ENCODE measurements at regions not wholly inside any gene's neighbourhood (a gene's known extent, or its start where the extent isn't known, plus 50 kb on each side); places are given as distances from the start of the nearest gene placed in this dataset.

GRCh38 chr11:112614605-112615004 lies 346.6 kb upstream of the NCAM1 start:
- FAIRE-seq (no peak), DNase-seq (no peak)
- H3K27ac ChIP-seq (ENCODE audit: low read depth in 1 of 3, low read length in 2 of 3), result no peak overlapping the region
- no peak overlapping the region for H3K4me3 ChIP-seq (ENCODE audit: low read depth in 1 of 3, low read length in 3 of 3)
- peaks cover 0 to 4% (median 0%) of the 10 kb centered on the region in 3 donors for H3K27me3 ChIP-seq (ENCODE audit: control insufficient read depth in 3 of 3, insufficient read depth in 3 of 3, low read length in 3 of 3)
- H3K4me1 ChIP-seq (ENCODE audit: control insufficient read depth in 3 of 3, insufficient read depth in 2 of 3, low read depth in 1 of 3, low read length in 2 of 3), result peaks cover 0 to 5% (median 2%) of the 10 kb centered on the region in 3 donors
- no peaks in the 10 kb centered on the region for H3K36me3 ChIP-seq (ENCODE audit: control insufficient read depth in 3 of 3, insufficient read depth in 2 of 3, low read depth in 1 of 3, low read length in 3 of 3)
- no peaks in the 10 kb centered on the region for H3K9me3 ChIP-seq (ENCODE audit: control insufficient read depth in 2 of 2, insufficient read depth in 1 of 2, low read depth in 1 of 2, low read length in 1 of 2)
- WGBS, 3 donors, result 62 to 100% (median 80%) methylated on average over 1 of the region's 1 CpG

DNA sequence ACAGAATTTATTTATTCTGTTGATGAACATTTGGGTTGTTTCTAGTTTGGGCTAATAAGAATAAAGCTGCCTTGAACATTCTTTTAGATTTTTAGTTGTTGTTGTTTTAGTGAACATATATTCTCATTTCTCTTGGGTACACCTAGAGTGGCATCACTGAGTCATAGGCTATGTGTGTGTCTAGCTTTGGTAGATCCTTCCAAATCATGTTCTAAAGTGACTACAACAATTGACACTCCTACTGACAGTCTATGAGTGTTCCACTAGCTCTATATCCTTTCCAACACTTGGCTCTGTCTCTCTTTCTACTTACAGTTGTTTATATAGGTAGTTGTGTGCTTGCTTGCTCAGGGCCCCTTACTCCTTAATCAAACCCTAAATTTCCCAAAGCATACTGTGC lies 346.0 kb upstream of the NCAM1 start:
- no peaks in the 10 kb centered on the region for H3K9me3 ChIP-seq (ENCODE audit: control insufficient read depth in 2 of 2, insufficient read depth in 1 of 2, low read depth in 1 of 2, low read length in 1 of 2)
- peaks cover 0 to 5% (median 2%) of the 10 kb centered on the region in 3 donors for H3K4me1 ChIP-seq (ENCODE audit: control insufficient read depth in 3 of 3, insufficient read depth in 2 of 3, low read depth in 1 of 3, low read length in 2 of 3)
- H3K36me3 ChIP-seq (ENCODE audit: control insufficient read depth in 3 of 3, insufficient read depth in 2 of 3, low read depth in 1 of 3, low read length in 3 of 3), result no peaks in the 10 kb centered on the region
- H3K27ac ChIP-seq (ENCODE audit: low read depth in 1 of 3, low read length in 2 of 3), result no peak overlapping the region
- H3K27me3 ChIP-seq (ENCODE audit: control insufficient read depth in 3 of 3, insufficient read depth in 3 of 3, low read length in 3 of 3), result peaks cover 0 to 4% (median 0%) of the 10 kb centered on the region in 3 donors
- H3K4me3 ChIP-seq (ENCODE audit: low read depth in 1 of 3, low read length in 3 of 3), result no peak overlapping the region
- no peak for DNase-seq
- FAIRE-seq, result no peak

DNA sequence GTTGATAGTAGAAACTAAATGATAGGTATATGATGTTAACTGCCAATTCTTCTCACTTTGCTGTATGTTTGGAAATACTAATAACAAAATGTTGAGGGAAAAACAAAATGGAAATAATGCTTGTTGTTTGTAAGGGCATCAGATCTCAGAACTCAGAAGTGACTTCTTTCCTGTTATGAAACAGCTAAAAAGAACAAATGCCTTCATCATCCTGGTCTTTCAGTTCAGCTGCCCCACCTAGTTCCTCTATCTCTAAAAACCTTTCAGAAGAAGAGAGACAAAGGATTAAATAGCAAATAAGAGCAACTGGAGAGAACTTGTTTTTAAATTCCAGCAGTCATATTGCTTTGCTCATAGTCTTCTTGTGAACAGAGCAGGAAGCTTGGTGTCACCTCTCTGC lies 345.3 kb upstream of the NCAM1 start:
- no peaks in the 10 kb centered on the region for H3K9me3 ChIP-seq (ENCODE audit: control insufficient read depth in 2 of 2, insufficient read depth in 1 of 2, low read depth in 1 of 2, low read length in 1 of 2)
- H3K27me3 ChIP-seq (ENCODE audit: control insufficient read depth in 3 of 3, insufficient read depth in 3 of 3, low read length in 3 of 3), result peaks cover 0 to 4% (median 0%) of the 10 kb centered on the region in 3 donors
- no peak overlapping the region for H3K27ac ChIP-seq (ENCODE audit: low read depth in 1 of 3, low read length in 2 of 3)
- peaks cover 0 to 5% (median 2%) of the 10 kb centered on the region in 3 donors for H3K4me1 ChIP-seq (ENCODE audit: control insufficient read depth in 3 of 3, insufficient read depth in 2 of 3, low read depth in 1 of 3, low read length in 2 of 3)
- DNase-seq (no peak), FAIRE-seq (no peak)
- H3K36me3 ChIP-seq (ENCODE audit: control insufficient read depth in 3 of 3, insufficient read depth in 2 of 3, low read depth in 1 of 3, low read length in 3 of 3), result no peaks in the 10 kb centered on the region
- H3K4me3 ChIP-seq (ENCODE audit: low read depth in 1 of 3, low read length in 3 of 3), result no peak overlapping the region

GRCh38 chr11:112616327-112617097 lies 344.7 kb upstream of the NCAM1 start:
- H3K27me3 ChIP-seq (ENCODE audit: control insufficient read depth in 3 of 3, insufficient read depth in 3 of 3, low read length in 3 of 3), result peaks cover 0 to 4% (median 0%) of the 10 kb centered on the region in 3 donors
- peaks cover 0 to 5% (median 2%) of the 10 kb centered on the region in 3 donors for H3K4me1 ChIP-seq (ENCODE audit: control insufficient read depth in 3 of 3, insufficient read depth in 2 of 3, low read depth in 1 of 3, low read length in 2 of 3)
- no peaks in the 10 kb centered on the region for H3K36me3 ChIP-seq (ENCODE audit: control insufficient read depth in 3 of 3, insufficient read depth in 2 of 3, low read depth in 1 of 3, low read length in 3 of 3)
- no peak overlapping the region for H3K27ac ChIP-seq (ENCODE audit: low read depth in 1 of 3, low read length in 2 of 3)
- 76 to 87% (median 77%) methylated on average over 4 of the region's 4 CpGs for WGBS, 3 donors
- no peak overlapping the region for H3K4me3 ChIP-seq (ENCODE audit: low read depth in 1 of 3, low read length in 3 of 3)
- no peaks in the 10 kb centered on the region for H3K9me3 ChIP-seq (ENCODE audit: control insufficient read depth in 2 of 2, insufficient read depth in 1 of 2, low read depth in 1 of 2, low read length in 1 of 2)
- FAIRE-seq (no peak), DNase-seq (no peak)

DNA sequence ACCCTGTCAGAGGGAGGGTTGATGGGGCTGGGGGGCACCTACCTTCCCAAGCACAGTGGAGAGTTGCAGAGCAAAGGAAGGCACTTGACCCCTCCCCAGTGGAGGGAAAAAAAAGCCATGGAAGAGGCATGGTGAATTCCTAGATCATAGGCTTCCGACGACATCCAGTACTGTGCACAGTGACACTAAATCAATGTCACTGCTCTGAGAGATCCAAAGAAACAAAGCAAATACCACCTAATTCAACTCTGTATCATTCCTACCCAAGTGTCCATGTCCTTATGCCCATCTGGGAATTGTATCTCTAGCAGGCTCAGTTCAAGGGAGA lies 344.2 kb upstream of the NCAM1 start:
- no peak overlapping the region for H3K27ac ChIP-seq (ENCODE audit: low read depth in 1 of 3, low read length in 2 of 3)
- DNase-seq (no peak), FAIRE-seq (no peak)
- peaks cover 0 to 5% (median 2%) of the 10 kb centered on the region in 3 donors for H3K4me1 ChIP-seq (ENCODE audit: control insufficient read depth in 3 of 3, insufficient read depth in 2 of 3, low read depth in 1 of 3, low read length in 2 of 3)
- no peak overlapping the region for H3K4me3 ChIP-seq (ENCODE audit: low read depth in 1 of 3, low read length in 3 of 3)
- peaks cover 0 to 4% (median 0%) of the 10 kb centered on the region in 3 donors for H3K27me3 ChIP-seq (ENCODE audit: control insufficient read depth in 3 of 3, insufficient read depth in 3 of 3, low read length in 3 of 3)
- WGBS, 3 donors, result 93 to 97% (median 95%) methylated on average over 2 of the region's 2 CpGs
- H3K36me3 ChIP-seq (ENCODE audit: control insufficient read depth in 3 of 3, insufficient read depth in 2 of 3, low read depth in 1 of 3, low read length in 3 of 3), result no peaks in the 10 kb centered on the region
- no peaks in the 10 kb centered on the region for H3K9me3 ChIP-seq (ENCODE audit: control insufficient read depth in 2 of 2, insufficient read depth in 1 of 2, low read depth in 1 of 2, low read length in 1 of 2)

DNA sequence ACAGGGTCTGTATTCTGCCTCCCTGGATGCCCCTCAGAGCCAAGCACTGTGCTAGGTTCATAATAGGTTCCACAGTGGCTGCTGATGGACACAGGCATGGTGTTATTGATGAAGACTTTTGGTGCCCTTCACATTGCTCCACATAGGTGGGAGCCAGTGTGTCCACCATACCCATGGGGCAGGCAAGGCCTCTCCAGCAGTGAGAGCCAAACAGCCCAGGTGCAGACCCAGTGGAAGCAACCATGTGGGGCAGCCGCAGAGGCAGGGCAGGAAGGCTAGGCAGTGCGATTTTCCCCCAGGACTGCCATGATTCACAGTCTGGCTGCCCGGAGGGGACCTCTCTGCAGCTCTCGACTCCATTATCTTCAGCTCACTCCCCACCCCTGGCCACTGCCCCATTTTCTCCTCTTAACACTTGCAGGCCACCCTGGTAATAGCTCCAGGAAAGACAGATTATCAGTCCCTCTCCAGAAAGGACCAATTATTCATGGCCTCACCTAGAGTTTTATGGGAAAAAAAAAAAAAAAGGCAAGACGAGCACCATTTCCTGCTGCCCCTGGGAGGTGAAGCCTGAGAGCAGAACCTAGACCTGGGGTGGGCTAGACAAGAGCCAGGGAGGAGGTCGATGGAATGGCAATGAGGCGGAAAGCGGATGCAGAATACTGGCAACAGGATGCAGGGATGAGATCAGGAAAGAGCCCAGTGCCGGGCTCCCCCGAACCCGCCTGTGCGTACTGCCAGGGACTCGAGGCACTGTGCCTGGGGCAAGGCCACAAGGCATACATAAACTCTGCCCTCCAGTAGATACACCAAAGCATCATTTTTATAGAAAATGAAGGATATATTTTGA lies 343.0 kb upstream of the NCAM1 start:
- Histone ChIP-seq H3K4me3 (ENCODE audit: low read depth in 1 of 3, low read length in 3 of 3) (no peak overlapping the region), H3K9me3 (ENCODE audit: control insufficient read depth in 2 of 2, insufficient read depth in 1 of 2, low read depth in 1 of 2, low read length in 1 of 2) (no peaks in the 10 kb centered on the region), H3K27me3 (ENCODE audit: control insufficient read depth in 3 of 3, insufficient read depth in 3 of 3, low read length in 3 of 3) (peaks cover 0 to 4% (median 0%) of the 10 kb centered on the region in 3 donors), H3K36me3 (ENCODE audit: control insufficient read depth in 3 of 3, insufficient read depth in 2 of 3, low read depth in 1 of 3, low read length in 3 of 3) (no peaks in the 10 kb centered on the region), H3K27ac (ENCODE audit: low read depth in 1 of 3, low read length in 2 of 3) (no peak overlapping the region), H3K4me1 (ENCODE audit: control insufficient read depth in 3 of 3, insufficient read depth in 2 of 3, low read depth in 1 of 3, low read length in 2 of 3) (peaks cover 0 to 2% (median 0%) of the 10 kb centered on the region in 3 donors)
- FAIRE-seq (no peak), DNase-seq (no peak)
- 74 to 76% (median 75%) methylated on average over 12 to 13 of the region's 13 CpGs for WGBS, 3 donors

DNA sequence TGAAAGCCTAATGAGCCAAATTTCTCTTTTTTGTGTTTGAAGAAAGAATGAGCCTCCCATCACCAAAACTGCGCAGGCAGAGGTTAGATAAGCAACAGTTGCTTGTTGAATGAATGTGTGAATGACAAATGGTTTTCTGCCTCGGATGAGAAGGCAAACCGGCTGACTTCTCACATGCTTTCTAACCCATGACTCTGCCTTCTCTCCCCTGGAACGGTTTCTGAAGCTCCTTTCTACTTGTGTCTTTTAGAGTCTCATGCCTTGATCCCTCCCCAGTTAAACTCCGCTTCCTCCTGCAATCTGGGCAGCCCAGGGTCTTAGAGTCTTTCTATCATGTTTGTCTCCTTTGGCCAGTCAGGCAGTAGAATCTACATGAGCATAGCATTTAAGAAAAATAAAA lies 342.1 kb upstream of the NCAM1 start:
- Histone ChIP-seq H3K36me3 (ENCODE audit: control insufficient read depth in 3 of 3, insufficient read depth in 2 of 3, low read depth in 1 of 3, low read length in 3 of 3) (no peaks in the 10 kb centered on the region), H3K27ac (ENCODE audit: low read depth in 1 of 3, low read length in 2 of 3) (no peak overlapping the region), H3K4me3 (ENCODE audit: low read depth in 1 of 3, low read length in 3 of 3) (no peak overlapping the region), H3K4me1 (ENCODE audit: control insufficient read depth in 3 of 3, insufficient read depth in 2 of 3, low read depth in 1 of 3, low read length in 2 of 3) (no peaks in the 10 kb centered on the region), H3K27me3 (ENCODE audit: control insufficient read depth in 3 of 3, insufficient read depth in 3 of 3, low read length in 3 of 3) (peaks cover 0 to 4% (median 2%) of the 10 kb centered on the region in 3 donors), H3K9me3 (ENCODE audit: control insufficient read depth in 2 of 2, insufficient read depth in 1 of 2, low read depth in 1 of 2, low read length in 1 of 2) (no peaks in the 10 kb centered on the region)
- whole genome bisulfite sequencing, 3 donors, result 72 to 82% (median 75%) methylated on average over 5 of the region's 5 CpGs
- FAIRE-seq (no peak), DNase-seq (no peak)

- Histone ChIP-seq H3K4me1 (ENCODE audit: control insufficient read depth in 3 of 3, insufficient read depth in 2 of 3, low read depth in 1 of 3, low read length in 2 of 3) (no peaks in the 10 kb centered on the region), H3K4me3 (ENCODE audit: low read depth in 1 of 3, low read length in 3 of 3) (no peak overlapping the region), H3K36me3 (ENCODE audit: control insufficient read depth in 3 of 3, insufficient read depth in 2 of 3, low read depth in 1 of 3, low read length in 3 of 3) (no peaks in the 10 kb centered on the region), H3K27ac (ENCODE audit: low read depth in 1 of 3, low read length in 2 of 3) (no peak overlapping the region), H3K27me3 (ENCODE audit: control insufficient read depth in 3 of 3, insufficient read depth in 3 of 3, low read length in 3 of 3) (peaks cover 0 to 4% (median 2%) of the 10 kb centered on the region in 3 donors), H3K9me3 (ENCODE audit: control insufficient read depth in 2 of 2, insufficient read depth in 1 of 2, low read depth in 1 of 2, low read length in 1 of 2) (no peaks in the 10 kb centered on the region)
- DNase-seq (no peak), FAIRE-seq (no peak)
- 54 to 70% (median 64%) methylated on average over 7 of the region's 7 CpGs for WGBS, 3 donors
These were observed 340.4 kb upstream of the NCAM1 start for GRCh38 chr11:112620621-112621394.
